Keratinocyte (primary cell): ENCODE measurements at regions not wholly inside any gene's neighbourhood (a gene's known extent, or its start where the extent isn't known, plus 50 kb on each side); places are given as distances from the start of the nearest gene placed in this dataset.

ENCODE experiments used
- DNase-seq: peaks from one replicate; pipeline ENCODE4 v3.0.0-alpha.2; 2011; ENCODE audit warnings: low read depth, missing footprints, low spot score
- FAIRE-seq: peaks from 2 replicates; lab custom pipeline; 2011; peaks lifted over from hg19 to GRCh38; lab: Jason Lieb, UNC
- H2AFZ ChIP-seq: 2 replicates; pipeline ENCODE4 v1.6.0; 2012; ENCODE audit warnings: low read length, control low read depth, inconsistent platforms; ENCODE audit not compliant: control insufficient read depth
- H3K27ac ChIP-seq: 2 replicates; pipeline ENCODE4 v1.5.1; 2011; ENCODE audit warnings: low read length; ENCODE audit not compliant: control insufficient read depth, insufficient read depth
- H3K27me3 ChIP-seq: 3 replicates; pipeline ENCODE4 v1.6.0; 2011; ENCODE audit warnings: low read length; ENCODE audit not compliant: control insufficient read depth, insufficient read depth; ENCODE audit errors: extremely low read depth
- H3K36me3 ChIP-seq, 2 experiments: 2 replicates in 1 of 2; 3 replicates in 1 of 2; pipeline ENCODE4 v1.5.1; 2011; ENCODE audit warnings: low read length in 2 of 2, mild to moderate bottlenecking in 1 of 2; ENCODE audit not compliant: control insufficient read depth in 2 of 2, insufficient read depth in 2 of 2; ENCODE audit errors: extremely low read depth in 1 of 2
- H3K4me1 ChIP-seq: 3 replicates; pipeline ENCODE4 v1.5.1; 2011; ENCODE audit warnings: low read length; ENCODE audit not compliant: control insufficient read depth, insufficient read depth; ENCODE audit errors: extremely low read depth
- H3K4me2 ChIP-seq: 3 replicates; pipeline ENCODE4 v1.6.0; 2011; ENCODE audit warnings: low read depth, low read length; ENCODE audit not compliant: control insufficient read depth, insufficient read depth; ENCODE audit errors: extremely low read depth
- H3K4me3 ChIP-seq, 3 experiments: fragments of 200-600 bp in 1 of 3; sonication (generic) in 1 of 3; 2 replicates in 2 of 3; 3 replicates in 1 of 3; pipeline ENCODE4 v1.5.1; 2011 to 2016; ENCODE audit warnings: low read length in 3 of 3, mild to moderate bottlenecking in 3 of 3, control low read depth in 2 of 3, inconsistent platforms in 1 of 3, low read depth in 1 of 3, mixed read lengths in 1 of 3, mixed run types in 1 of 3, moderate library complexity in 1 of 3; ENCODE audit not compliant: control insufficient read depth in 2 of 3, insufficient read depth in 2 of 3; ENCODE audit errors: extremely low read depth in 1 of 3
- H3K79me2 ChIP-seq: 2 replicates; pipeline ENCODE4 v1.6.0; 2012; ENCODE audit warnings: low read length; ENCODE audit not compliant: control insufficient read depth, insufficient read depth
- H3K9ac ChIP-seq: 3 replicates; pipeline ENCODE4 v1.6.0; 2011; ENCODE audit warnings: low read length; ENCODE audit not compliant: control insufficient read depth, insufficient read depth; ENCODE audit errors: extremely low read depth
- H3K9me1 ChIP-seq: 3 replicates; pipeline ENCODE4 v1.6.0; 2011; ENCODE audit warnings: low read length; ENCODE audit not compliant: control insufficient read depth, insufficient read depth; ENCODE audit errors: extremely low read depth
- H3K9me3 ChIP-seq: 2 replicates; pipeline ENCODE4 v1.5.1; 2012; ENCODE audit warnings: low read depth, low read length; ENCODE audit not compliant: control insufficient read depth
- H4K20me1 ChIP-seq: 3 replicates; pipeline ENCODE4 v1.6.0; 2011; ENCODE audit warnings: low read length; ENCODE audit not compliant: control insufficient read depth, insufficient read depth; ENCODE audit errors: extremely low read depth
- CTCF ChIP-seq, 3 experiments: IDR thresholded peaks in 1 of 3; conservative IDR thresholded peaks in 1 of 3; optimal IDR thresholded peaks in 1 of 3; 2 replicates in 2 of 3; 3 replicates in 1 of 3; pipeline versions ENCODE3 to v1.5.1; 2011; ENCODE audit warnings: low read length in 3 of 3, mild to moderate bottlenecking in 3 of 3, moderate library complexity in 2 of 3, control low read depth in 1 of 3, inconsistent platforms in 1 of 3; ENCODE audit not compliant: insufficient read depth in 2 of 3; ENCODE audit errors: extremely low read depth in 1 of 3
- EZH2 ChIP-seq: IDR thresholded peaks from one replicate; pipeline ENCODE4 v1.6.1; 2012; ENCODE audit warnings: inconsistent platforms, mild to moderate bottlenecking, low read length, moderate library complexity
- dilution Hi-C: fragments of 300-500 bp; cut with MboI; formaldehyde crosslinking; loops from one replicate; pipeline ENCODE4 v1.7.0; 2020; ENCODE audit warnings: low sequenced_read_pairs; ENCODE audit not compliant: extremely low pct_ligation_motif_present

- H2AFZ ChIP-seq, result no peak overlapping the region
- no peaks in the 10 kb centered on the region for H4K20me1 ChIP-seq
- H3K9ac ChIP-seq, result no peak overlapping the region
- no peaks in the 10 kb centered on the region for H3K9me1 ChIP-seq
- H3K4me3 ChIP-seq, result no peak overlapping the region
- H3K27ac ChIP-seq, result no peak overlapping the region
- no peak overlapping the region for H3K4me2 ChIP-seq
- H3K27me3 ChIP-seq, result no peaks in the 10 kb centered on the region
- FAIRE-seq, result no peak
- no peaks in the 10 kb centered on the region for H3K9me3 ChIP-seq
- no peaks in the 10 kb centered on the region for H3K4me1 ChIP-seq
- H3K36me3 ChIP-seq, result no peaks in the 10 kb centered on the region
- DNase-seq, result no peak
- dilution Hi-C loops, result no loop called here
- no peaks in the 10 kb centered on the region for H3K79me2 ChIP-seq
- no peak for TF ChIP-seq CTCF (optimal IDR thresholded peaks at IDR 0.05 in 1 of 3, IDR thresholded peaks at IDR 0.05 in 1 of 3, conservative IDR thresholded peaks at IDR 0.05 in 1 of 3; ENCODE audit: extremely low read depth in 1 of 3, insufficient read depth in 2 of 3, low read length in 3 of 3)
- no peak for TF ChIP-seq EZH2
Measured at GRCh38 chrX:21174439-21174838, 199.8 kb upstream of the CNKSR2 start.

- FAIRE-seq (no peak), DNase-seq (no peak)
- Histone ChIP-seq H3K4me1 (no peaks in the 10 kb centered on the region), H4K20me1 (no peaks in the 10 kb centered on the region), H3K4me2 (no peak overlapping the region), H3K36me3 (no peaks in the 10 kb centered on the region), H3K9me3 (no peaks in the 10 kb centered on the region), H3K79me2 (no peaks in the 10 kb centered on the region), H3K9ac (no peak overlapping the region), H3K27me3 (no peaks in the 10 kb centered on the region), H3K4me3 (no peak overlapping the region), H3K27ac (no peak overlapping the region), H3K9me1 (no peaks in the 10 kb centered on the region), H2AFZ (no peak overlapping the region)
- dilution Hi-C loops, result no loop called here
- TF ChIP-seq CTCF (optimal IDR thresholded peaks at IDR 0.05 in 1 of 3, IDR thresholded peaks at IDR 0.05 in 1 of 3, conservative IDR thresholded peaks at IDR 0.05 in 1 of 3; ENCODE audit: extremely low read depth in 1 of 3, insufficient read depth in 2 of 3, low read length in 3 of 3), result no peak
- no peak for TF ChIP-seq EZH2
Measured at GRCh38 chrX:21176921-21177571, 197.2 kb upstream of the CNKSR2 start.
